Smooth muscle cell (in vitro differentiated cells): ENCODE measurements at regions not wholly inside any gene's neighbourhood (a gene's known extent, or its start where the extent isn't known, plus 50 kb on each side); places are given as distances from the start of the nearest gene placed in this dataset.
"Not testable (repeated sequence)": the region's sequence is repeated elsewhere in the genome, so short reads cannot be mapped to it uniquely, and the experiment has no call there.

Source experiments
- DNase-seq: peaks from one replicate; lab custom pipeline; 2025; ENCODE audit not compliant: unreplicated experiment; lab: John Stamatoyannopoulos, UW
- H2AFZ ChIP-seq: fragments of 200-600 bp; sonication (generic); 2 replicates; pipeline ENCODE4 v1.6.0; 2016; ENCODE audit warnings: antibody characterized with exemption, low read depth, mild to moderate bottlenecking
- H3F3A ChIP-seq: fragments of 200-600 bp; sonication (generic); 2 replicates; pipeline ENCODE4 v1.6.0; 2017; ENCODE audit warnings: antibody characterized with exemption, low read depth
- H3K27ac ChIP-seq: fragments of 200-600 bp; sonication (generic); 2 replicates; pipeline ENCODE4 v1.5.1; 2016; ENCODE audit warnings: low read depth, mild to moderate bottlenecking
- H3K27me3 ChIP-seq: fragments of 200-600 bp; sonication (generic); 2 replicates; pipeline ENCODE4 v1.6.1; 2016; ENCODE audit warnings: low read depth, mild to moderate bottlenecking
- H3K36me3 ChIP-seq: fragments of 200-600 bp; sonication (generic); 2 replicates; pipeline ENCODE4 v1.5.1; 2016; ENCODE audit warnings: low read depth
- H3K4me1 ChIP-seq: fragments of 200-600 bp; sonication (generic); 2 replicates; pipeline ENCODE4 v1.5.1; 2016; ENCODE audit warnings: low read depth
- H3K4me2 ChIP-seq: fragments of 200-600 bp; sonication (generic); 2 replicates; pipeline ENCODE4 v1.6.0; 2016; ENCODE audit warnings: mild to moderate bottlenecking
- H3K4me3 ChIP-seq: fragments of 200-600 bp; sonication (generic); 2 replicates; pipeline ENCODE4 v1.5.1; 2016; ENCODE audit warnings: mild to moderate bottlenecking
- H3K79me2 ChIP-seq: fragments of 200-600 bp; sonication (generic); 2 replicates; pipeline ENCODE4 v1.6.0; 2016; ENCODE audit warnings: low read depth, mild to moderate bottlenecking
- H3K9ac ChIP-seq: fragments of 200-600 bp; sonication (generic); 2 replicates; pipeline ENCODE4 v1.6.0; 2016; ENCODE audit warnings: low read depth
- H3K9me3 ChIP-seq: fragments of 200-600 bp; sonication (generic); replicated peaks from 2 replicates; pipeline ENCODE4 v1.5.1; 2016; ENCODE audit warnings: low read depth
- H4K20me1 ChIP-seq: fragments of 200-600 bp; sonication (generic); 2 replicates; pipeline ENCODE4 v1.6.0; 2016; ENCODE audit warnings: low read depth
- CTCF ChIP-seq: fragments of 200-600 bp; sonication (generic); IDR thresholded peaks from 2 replicates; pipeline ENCODE4 v1.5.1; 2017; ENCODE audit warnings: borderline replicate concordance, mild to moderate bottlenecking, antibody characterized with exemption; ENCODE audit not compliant: insufficient read depth, poor library complexity, severe bottlenecking
- WGBS: methylation state at CpG from one replicate; pipeline ENCODE4 v1.1.7; 2016; ENCODE audit warnings: low lambda C conversion rate; 5-methylcytosine and 5-hydroxymethylcytosine counted together

- Histone ChIP-seq H3K27ac (no peak overlapping the region), H3K4me2 (no peak overlapping the region), H3K27me3 (no peaks in the 10 kb centered on the region), H4K20me1 (no peaks in the 10 kb centered on the region), H3F3A (peaks cover 6% of the 10 kb centered on the region), H3K4me3 (no peak overlapping the region), H3K9me3 (no peaks in the 10 kb centered on the region), H3K79me2 (no peaks in the 10 kb centered on the region), H2AFZ (no peak overlapping the region), H3K9ac (no peak overlapping the region), H3K4me1 (no peaks in the 10 kb centered on the region), H3K36me3 (no peaks in the 10 kb centered on the region)
- 66% methylated on average over 2 of the region's 2 CpGs for whole genome bisulfite sequencing
- TF ChIP-seq CTCF = no peak
- DNase-seq = no peak
These were observed 249.7 kb downstream of the ENC1 start for GRCh38 chr5:74390822-74391221.

GRCh38 chr5:74390306-74390637 is 250.3 kb downstream of the ENC1 start:
- H3K4me2 ChIP-seq = no peak overlapping the region

GRCh38 chr5:74389531-74390305 is 250.8 kb downstream of the ENC1 start:
- no peak overlapping the region for H3K4me2 ChIP-seq
- H3K4me1 ChIP-seq = no peaks in the 10 kb centered on the region
- no peaks in the 10 kb centered on the region for H3K79me2 ChIP-seq
- H3K27me3 ChIP-seq = no peaks in the 10 kb centered on the region
- DNase-seq = no peak
- no peak for TF ChIP-seq CTCF
- 54% methylated on average over 2 of the region's 2 CpGs for WGBS
- H2AFZ ChIP-seq = no peak overlapping the region
- no peak overlapping the region for H3K4me3 ChIP-seq
- no peaks in the 10 kb centered on the region for H3K36me3 ChIP-seq
- peaks cover 6% of the 10 kb centered on the region for H3F3A ChIP-seq
- no peak overlapping the region for H3K9ac ChIP-seq
- no peaks in the 10 kb centered on the region for H3K9me3 ChIP-seq
- H3K27ac ChIP-seq = no peak overlapping the region
- H4K20me1 ChIP-seq = no peaks in the 10 kb centered on the region

More at GRCh38 chr5:74390306-74390637, 250.3 kb downstream of the ENC1 start:
- Histone ChIP-seq H3K4me3 (no peak overlapping the region), H4K20me1 (no peaks in the 10 kb centered on the region), H3K27me3 (no peaks in the 10 kb centered on the region), H3F3A (peaks cover 6% of the 10 kb centered on the region), H3K79me2 (no peaks in the 10 kb centered on the region), H3K9me3 (no peaks in the 10 kb centered on the region), H3K9ac (no peak overlapping the region), H3K36me3 (no peaks in the 10 kb centered on the region), H3K27ac (no peak overlapping the region), H2AFZ (no peak overlapping the region), H3K4me1 (no peaks in the 10 kb centered on the region)
- 94% methylated on average over 1 of the region's 1 CpG for WGBS
- no peak for TF ChIP-seq CTCF
- DNase-seq = no peak

GRCh38 chr5:74388411-74388810 is 252.1 kb downstream of the ENC1 start:
- not testable (repeated sequence) for DNase-seq, H3K4me2 ChIP-seq, H3K9ac ChIP-seq, H3K27me3 ChIP-seq, H4K20me1 ChIP-seq, H3K4me3 ChIP-seq, H3K36me3 ChIP-seq, H3K79me2 ChIP-seq, H3K4me1 ChIP-seq, H2AFZ ChIP-seq, H3K27ac ChIP-seq, H3K9me3 ChIP-seq
- H3F3A ChIP-seq = peaks cover 17% of the 10 kb centered on the region
- 72% methylated on average over 2 of the region's 2 CpGs for WGBS
